Endothelial cell (in vitro differentiated cells): ENCODE measurements at regions not wholly inside any gene's neighbourhood (a gene's known extent, or its start where the extent isn't known, plus 50 kb on each side); places are given as distances from the start of the nearest gene placed in this dataset.

Experiments
- DNase-seq: peaks from one replicate; pipeline ENCODE4 v3.0.0; 2021; ENCODE audit warnings: low spot score
- H3K27ac Mint-ChIP-seq: one replicate; pipeline ENCODE4 v1.8.0; 2021; ENCODE audit warnings: mixed read lengths, inconsistent platforms; ENCODE audit not compliant: unreplicated experiment
- H3K27me3 Mint-ChIP-seq: one replicate; pipeline ENCODE4 v1.8.0; 2021; ENCODE audit warnings: mild to moderate bottlenecking, moderate library complexity, mixed read lengths, inconsistent platforms; ENCODE audit not compliant: unreplicated experiment
- H3K36me3 Mint-ChIP-seq: one replicate; pipeline ENCODE4 v1.8.0; 2021; ENCODE audit warnings: mild to moderate bottlenecking, low read depth, mixed read lengths, inconsistent platforms; ENCODE audit not compliant: unreplicated experiment
- H3K4me1 Mint-ChIP-seq: one replicate; pipeline ENCODE4 v1.8.0; 2021; ENCODE audit warnings: mild to moderate bottlenecking, mixed read lengths, inconsistent platforms; ENCODE audit not compliant: unreplicated experiment
- H3K4me3 Mint-ChIP-seq: one replicate; pipeline ENCODE4 v1.8.0; 2021; ENCODE audit warnings: mild to moderate bottlenecking, mixed read lengths, inconsistent platforms; ENCODE audit not compliant: unreplicated experiment
- H3K9me3 Mint-ChIP-seq: one replicate; pipeline ENCODE4 v1.8.0; 2021; ENCODE audit warnings: mixed read lengths, inconsistent platforms; ENCODE audit not compliant: unreplicated experiment
- CTCF ChIP-seq: fragments of 200-600 bp; sonication (generic); IDR thresholded peaks from one replicate; pipeline ENCODE4 v1.5.0; 2021; ENCODE audit warnings: antibody characterized with exemption; ENCODE audit not compliant: unreplicated experiment

DNA sequence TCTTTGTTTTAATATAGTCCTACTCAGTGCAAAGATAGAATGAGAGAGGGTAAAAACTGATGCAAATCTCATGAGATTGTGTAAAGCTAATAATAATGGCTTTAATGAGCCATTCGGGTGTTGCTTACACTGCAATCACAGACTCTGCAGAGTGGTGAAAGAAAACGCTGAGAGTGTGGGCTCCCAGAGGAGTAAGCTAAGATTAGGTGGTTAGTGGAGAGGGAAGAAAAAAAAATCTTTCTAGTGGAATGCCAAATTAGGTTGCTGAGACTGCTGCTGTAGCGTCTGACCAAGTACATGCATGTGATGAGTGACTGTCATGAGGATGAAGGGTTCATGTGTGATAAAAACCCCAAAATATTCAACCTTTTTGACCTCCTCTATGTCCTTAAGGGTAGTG is 645.9 kb upstream of the ADGRL4 start:
- no peak for TF ChIP-seq CTCF
- Mint-ChIP-seq H3K36me3 (no peaks in the 10 kb centered on the region), H3K27me3 (no peaks in the 10 kb centered on the region), H3K27ac (no peak overlapping the region), H3K9me3 (no peaks in the 10 kb centered on the region), H3K4me1 (no peaks in the 10 kb centered on the region), H3K4me3 (no peak overlapping the region)
- no peak for DNase-seq

GRCh38 chr1:79648126-79648525 is 641.6 kb upstream of the ADGRL4 start:
- H3K9me3 Mint-ChIP-seq, result peaks cover 1% of the 10 kb centered on the region
- no peaks in the 10 kb centered on the region for H3K36me3 Mint-ChIP-seq
- no peaks in the 10 kb centered on the region for H3K4me1 Mint-ChIP-seq
- no peak for DNase-seq
- no peak for TF ChIP-seq CTCF
- no peak overlapping the region for H3K27ac Mint-ChIP-seq
- H3K27me3 Mint-ChIP-seq, result no peaks in the 10 kb centered on the region
- H3K4me3 Mint-ChIP-seq, result no peak overlapping the region

- no peak for DNase-seq
- no peaks in the 10 kb centered on the region for H3K27me3 Mint-ChIP-seq
- TF ChIP-seq CTCF, result no peak
- no peaks in the 10 kb centered on the region for H3K4me1 Mint-ChIP-seq
- no peak overlapping the region for H3K4me3 Mint-ChIP-seq
- H3K9me3 Mint-ChIP-seq, result peaks cover 6% of the 10 kb centered on the region
- no peak overlapping the region for H3K27ac Mint-ChIP-seq
- no peaks in the 10 kb centered on the region for H3K36me3 Mint-ChIP-seq
These were observed 640.4 kb upstream of the ADGRL4 start for GRCh38 chr1:79646880-79647279.

DNA sequence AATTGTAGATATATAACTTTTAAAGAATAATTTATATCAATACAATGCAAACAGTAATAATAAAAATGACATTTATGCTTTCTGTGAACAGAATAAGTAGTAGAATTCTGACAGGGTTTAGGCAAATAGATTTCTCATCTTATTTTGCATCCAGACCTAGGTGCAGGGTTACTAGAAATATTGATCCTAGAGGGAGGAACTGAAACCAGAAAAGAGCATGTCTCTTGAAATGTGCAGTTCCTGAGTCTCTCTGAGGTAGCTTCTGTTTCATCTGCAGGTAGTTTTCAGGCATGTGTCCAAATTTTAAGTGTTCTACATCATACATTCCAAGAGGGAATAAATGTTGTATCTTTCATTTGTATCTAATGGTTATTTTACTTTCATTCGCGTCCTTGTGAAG is 631.9 kb upstream of the ADGRL4 start:
- H3K27me3 Mint-ChIP-seq, result peaks cover 2% of the 10 kb centered on the region
- peaks cover 6% of the 10 kb centered on the region for H3K9me3 Mint-ChIP-seq
- H3K36me3 Mint-ChIP-seq, result no peaks in the 10 kb centered on the region
- no peaks in the 10 kb centered on the region for H3K4me1 Mint-ChIP-seq
- no peak for DNase-seq
- H3K4me3 Mint-ChIP-seq, result no peak overlapping the region
- TF ChIP-seq CTCF, result no peak
- no peak overlapping the region for H3K27ac Mint-ChIP-seq

- Mint-ChIP-seq H3K27ac (no peak overlapping the region), H3K27me3 (no peaks in the 10 kb centered on the region), H3K9me3 (no peaks in the 10 kb centered on the region), H3K36me3 (no peaks in the 10 kb centered on the region), H3K4me1 (no peaks in the 10 kb centered on the region), H3K4me3 (no peak overlapping the region)
- DNase-seq, result no peak
- TF ChIP-seq CTCF, result no peak
These were observed 626.9 kb upstream of the ADGRL4 start for GRCh38 chr1:79633456-79633855.
